A673 (cell line): ENCODE measurements at regions not wholly inside any gene's neighbourhood (a gene's known extent, or its start where the extent isn't known, plus 50 kb on each side); places are given as distances from the start of the nearest gene placed in this dataset.

ENCODE experiments used
- BruUV-seq: library from RNA; stranded (reverse); fragments of 400-500 nt; replicated peaks from 2 replicates; lab custom pipeline; 2021; lab: Mats Ljungman, UMichigan
- CTCF ChIA-PET: fragments of 300-600 bp; sonication (Branson Sonifier 250); formaldehyde crosslinking; loops from one replicate; lab custom pipeline; 2022; ENCODE audit warnings: antibody characterized with exemption; lab: Charles Lee
- POLR2A ChIA-PET: fragments of 300-600 bp; sonication (Branson Sonifier 250); formaldehyde crosslinking; loops from one replicate; lab custom pipeline; 2022; ENCODE audit warnings: antibody characterized with exemption; ENCODE audit not compliant: low non-redundant PET; lab: Charles Lee
- DNase-seq: peaks from one replicate; pipeline ENCODE4 v3.0.0-alpha.2; 2015; ENCODE audit warnings: low spot score
- H3K27ac ChIP-seq: fragments of 200-600 bp; sonication (generic); 2 replicates; pipeline ENCODE4 v1.5.1; 2016; ENCODE audit warnings: mixed run types, low read depth, mild to moderate bottlenecking, mixed read lengths, antibody characterized with exemption, low read length; ENCODE audit not compliant: poor library complexity, severe bottlenecking
- H3K27me3 ChIP-seq: fragments of 200-600 bp; sonication (generic); replicated peaks from 2 replicates; pipeline ENCODE4 v1.6.1; 2017; ENCODE audit warnings: mixed run types, low read depth, mild to moderate bottlenecking, mixed read lengths, antibody characterized with exemption, low read length; ENCODE audit not compliant: insufficient read depth, poor library complexity
- H3K36me3 ChIP-seq: fragments of 200-600 bp; sonication (generic); 2 replicates; pipeline ENCODE4 v1.6.1; 2016; ENCODE audit warnings: mixed run types, mild to moderate bottlenecking, mixed read lengths, antibody characterized with exemption, low read length; ENCODE audit not compliant: insufficient read depth, poor library complexity, severe bottlenecking
- H3K4me1 ChIP-seq: fragments of 200-600 bp; sonication (generic); 2 replicates; pipeline ENCODE4 v1.6.1; 2017; ENCODE audit warnings: mixed run types, mild to moderate bottlenecking, mixed read lengths, antibody characterized with exemption, low read length; ENCODE audit not compliant: insufficient read depth, poor library complexity, severe bottlenecking
- H3K4me3 ChIP-seq: fragments of 200-600 bp; sonication (generic); 2 replicates; pipeline ENCODE4 v1.5.1; 2016; ENCODE audit warnings: low read depth, mixed run types, mild to moderate bottlenecking, mixed read lengths, low read length; ENCODE audit not compliant: poor library complexity, severe bottlenecking
- H3K9me3 ChIP-seq: fragments of 200-600 bp; sonication (generic); 2 replicates; pipeline ENCODE4 v1.6.1; 2016; ENCODE audit warnings: mixed run types, low read depth, mild to moderate bottlenecking, mixed read lengths, antibody characterized with exemption, low read length; ENCODE audit not compliant: poor library complexity, severe bottlenecking
- EZH2 ChIP-seq: fragments of 200-600 bp; sonication (generic); IDR thresholded peaks from 2 replicates; pipeline ENCODE4 v1.6.1; 2017; ENCODE audit warnings: borderline replicate concordance, low read depth, mild to moderate bottlenecking, mixed read lengths, antibody characterized with exemption, low read length; ENCODE audit not compliant: poor library complexity, severe bottlenecking
- intact Hi-C: fragments of 100-400 bp; cut with micrococcal nuclease; formaldehyde crosslinking; loops from one replicate; pipeline ENCODE4 v1.10.0; 2022; ENCODE audit not compliant: unreplicated experiment
- TF ChIP-seq, protein P1 (sequence below): fragments of 300-800, 200-600 bp; sonication (generic); conservative IDR thresholded peaks from 2 replicates; pipeline ENCODE4 v1.5.1; 2017; ENCODE audit warnings: low read depth, mild to moderate bottlenecking, antibody characterized with exemption, low read length, moderate library complexity, mixed read lengths

- ChIA-PET POLR2A (no interaction called here), CTCF (no interaction called here)
- no peaks in the 10 kb centered on the region for H3K4me1 ChIP-seq
- TF ChIP-seq, protein P1, sequence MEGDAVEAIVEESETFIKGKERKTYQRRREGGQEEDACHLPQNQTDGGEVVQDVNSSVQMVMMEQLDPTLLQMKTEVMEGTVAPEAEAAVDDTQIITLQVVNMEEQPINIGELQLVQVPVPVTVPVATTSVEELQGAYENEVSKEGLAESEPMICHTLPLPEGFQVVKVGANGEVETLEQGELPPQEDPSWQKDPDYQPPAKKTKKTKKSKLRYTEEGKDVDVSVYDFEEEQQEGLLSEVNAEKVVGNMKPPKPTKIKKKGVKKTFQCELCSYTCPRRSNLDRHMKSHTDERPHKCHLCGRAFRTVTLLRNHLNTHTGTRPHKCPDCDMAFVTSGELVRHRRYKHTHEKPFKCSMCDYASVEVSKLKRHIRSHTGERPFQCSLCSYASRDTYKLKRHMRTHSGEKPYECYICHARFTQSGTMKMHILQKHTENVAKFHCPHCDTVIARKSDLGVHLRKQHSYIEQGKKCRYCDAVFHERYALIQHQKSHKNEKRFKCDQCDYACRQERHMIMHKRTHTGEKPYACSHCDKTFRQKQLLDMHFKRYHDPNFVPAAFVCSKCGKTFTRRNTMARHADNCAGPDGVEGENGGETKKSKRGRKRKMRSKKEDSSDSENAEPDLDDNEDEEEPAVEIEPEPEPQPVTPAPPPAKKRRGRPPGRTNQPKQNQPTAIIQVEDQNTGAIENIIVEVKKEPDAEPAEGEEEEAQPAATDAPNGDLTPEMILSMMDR = no peak
- TF ChIP-seq EZH2 = no peak
- H3K4me3 ChIP-seq = no peak overlapping the region
- intact Hi-C loops = no loop called here
- no peak for DNase-seq
- no TSS peak for BruUV-seq
- H3K27ac ChIP-seq = no peak overlapping the region
- no peaks in the 10 kb centered on the region for H3K9me3 ChIP-seq
- no peaks in the 10 kb centered on the region for H3K27me3 ChIP-seq
- H3K36me3 ChIP-seq = no peaks in the 10 kb centered on the region
These were observed 614.1 kb downstream of the SLC16A7 start for GRCh38 chr12:60209933-60210332.

GRCh38 chr12:60210756-60211155, 614.9 kb downstream of the SLC16A7 start:
- intact Hi-C loops = no loop called here
- H3K4me1 ChIP-seq = no peaks in the 10 kb centered on the region
- BruUV-seq = no TSS peak
- no peak for DNase-seq
- TF ChIP-seq EZH2 = no peak
- TF ChIP-seq, protein P1 = no peak
- H3K36me3 ChIP-seq = no peaks in the 10 kb centered on the region
- H3K27ac ChIP-seq = no peak overlapping the region
- H3K4me3 ChIP-seq = no peak overlapping the region
- ChIA-PET POLR2A (no interaction called here), CTCF (no interaction called here)
- H3K27me3 ChIP-seq = no peaks in the 10 kb centered on the region
- H3K9me3 ChIP-seq = no peaks in the 10 kb centered on the region

GRCh38 chr12:60211244-60211643, 615.4 kb downstream of the SLC16A7 start:
- no TSS peak for BruUV-seq
- POLR2A ChIA-PET = no interaction called here
- no peaks in the 10 kb centered on the region for H3K36me3 ChIP-seq
- CTCF ChIA-PET = no interaction called here
- H3K27ac ChIP-seq = no peak overlapping the region
- H3K4me3 ChIP-seq = no peak overlapping the region
- DNase-seq = no peak
- no peaks in the 10 kb centered on the region for H3K27me3 ChIP-seq
- H3K9me3 ChIP-seq = no peaks in the 10 kb centered on the region
- intact Hi-C loops = no loop called here
- H3K4me1 ChIP-seq = no peaks in the 10 kb centered on the region
- TF ChIP-seq EZH2 = no peak
